H9 (cell line): ENCODE measurements at regions not wholly inside any gene's neighbourhood (a gene's known extent, or its start where the extent isn't known, plus 50 kb on each side); places are given as distances from the start of the nearest gene placed in this dataset.

Experiments
- DNase-seq: peaks from one replicate; pipeline ENCODE4 v3.0.0-alpha.2; 2017
- H2AFZ ChIP-seq: one replicate; pipeline ENCODE4 v1.6.1; 2013; ENCODE audit warnings: mild to moderate bottlenecking, low read length, control low read depth, moderate library complexity
- H2AK5ac ChIP-seq: 2 replicates; pipeline ENCODE4 v1.6.1; 2013; ENCODE audit warnings: low read length, control low read depth, mixed read lengths; ENCODE audit not compliant: insufficient read length
- H2BK120ac ChIP-seq: one replicate; pipeline ENCODE4 v1.6.1; 2013; ENCODE audit warnings: low read depth, mild to moderate bottlenecking, low read length, control low read depth, inconsistent platforms; ENCODE audit not compliant: poor library complexity, severe bottlenecking
- H2BK12ac ChIP-seq: 2 replicates; pipeline ENCODE4 v1.6.1; 2013; ENCODE audit warnings: low read length, control low read depth, mixed read lengths, low read depth; ENCODE audit not compliant: insufficient read length
- H2BK15ac ChIP-seq: 2 replicates; pipeline ENCODE4 v1.6.1; 2013; ENCODE audit warnings: low read depth, low read length, control low read depth
- H2BK20ac ChIP-seq: one replicate; pipeline ENCODE4 v1.6.1; 2013; ENCODE audit warnings: low read depth, mild to moderate bottlenecking, low read length, control low read depth, inconsistent platforms; ENCODE audit not compliant: poor library complexity, severe bottlenecking
- H2BK5ac ChIP-seq: 2 replicates; pipeline ENCODE4 v1.6.1; 2013; ENCODE audit warnings: low read length, control low read depth, mixed read lengths; ENCODE audit not compliant: insufficient read length
- H3K14ac ChIP-seq: 2 replicates; pipeline ENCODE4 v1.6.1; 2013; ENCODE audit warnings: low read length, control low read depth; ENCODE audit not compliant: insufficient read depth
- H3K18ac ChIP-seq: 2 replicates; pipeline ENCODE4 v1.6.1; 2013; ENCODE audit warnings: low read depth, mild to moderate bottlenecking, mixed read lengths, low read length, control low read depth; ENCODE audit not compliant: insufficient read length
- H3K23ac ChIP-seq: 2 replicates; pipeline ENCODE4 v1.6.1; 2013; ENCODE audit warnings: low read length, control low read depth, mixed read lengths, low read depth; ENCODE audit not compliant: insufficient read length
- H3K23me2 ChIP-seq: 2 replicates; pipeline ENCODE4 v1.6.1; 2013; ENCODE audit warnings: low read depth, mild to moderate bottlenecking, mixed read lengths, low read length, control low read depth; ENCODE audit not compliant: insufficient read length, poor library complexity, severe bottlenecking
- H3K27ac ChIP-seq: 2 replicates; pipeline ENCODE4 v1.5.1; 2013; ENCODE audit warnings: low read length, control low read depth, mixed read lengths, low read depth; ENCODE audit not compliant: insufficient read length
- H3K27me3 ChIP-seq: 2 replicates; pipeline ENCODE4 v1.6.1; 2013; ENCODE audit warnings: low read length, control low read depth, inconsistent platforms; ENCODE audit not compliant: insufficient read depth
- H3K4ac ChIP-seq: 2 replicates; pipeline ENCODE4 v1.6.1; 2013; ENCODE audit warnings: low read depth, mild to moderate bottlenecking, control low read depth, inconsistent platforms, low read length, moderate library complexity
- H3K4me1 ChIP-seq: 2 replicates; pipeline ENCODE4 v1.6.1; 2013; ENCODE audit warnings: low read length, control low read depth, inconsistent platforms; ENCODE audit not compliant: insufficient read depth
- H3K4me2 ChIP-seq: 2 replicates; pipeline ENCODE4 v1.6.1; 2013; ENCODE audit warnings: low read length, control low read depth, mixed read lengths; ENCODE audit not compliant: insufficient read length, insufficient read depth
- H3K56ac ChIP-seq: 2 replicates; pipeline ENCODE4 v1.6.1; 2013; ENCODE audit warnings: low read depth, mild to moderate bottlenecking, mixed read lengths, low read length, control low read depth; ENCODE audit not compliant: insufficient read length
- H3K79me1 ChIP-seq: 2 replicates; pipeline ENCODE4 v1.6.1; 2013; ENCODE audit warnings: low read depth, mild to moderate bottlenecking, moderate library complexity, low read length, control low read depth, inconsistent platforms; ENCODE audit not compliant: insufficient read depth, poor library complexity, severe bottlenecking
- H3K79me2 ChIP-seq: 2 replicates; pipeline ENCODE4 v1.6.1; 2013; ENCODE audit warnings: low read length, control low read depth, inconsistent platforms; ENCODE audit not compliant: insufficient read depth
- H3K9ac ChIP-seq: 2 replicates; pipeline ENCODE4 v1.6.1; 2013; ENCODE audit warnings: low read length, control low read depth, mixed read lengths; ENCODE audit not compliant: insufficient read length; ENCODE audit errors: extremely low read depth
- H3K9me3 ChIP-seq: one replicate; pipeline ENCODE4 v1.6.1; 2013; ENCODE audit warnings: low read depth, low read length, inconsistent platforms; ENCODE audit not compliant: control insufficient read depth
- H3T11ph ChIP-seq: one replicate; pipeline ENCODE4 v1.6.1; 2013; ENCODE audit warnings: mild to moderate bottlenecking, low read length, control low read depth, inconsistent platforms
- H4K20me1 ChIP-seq: one replicate; pipeline ENCODE4 v1.6.1; 2013; ENCODE audit not compliant: control insufficient read depth, insufficient read length, insufficient read depth
- H4K5ac ChIP-seq: 2 replicates; pipeline ENCODE4 v1.6.1; 2013; ENCODE audit warnings: low read depth, mild to moderate bottlenecking, mixed read lengths, low read length, control low read depth; ENCODE audit not compliant: insufficient read length
- H4K8ac ChIP-seq: replicated peaks from 2 replicates; pipeline ENCODE4 v1.6.1; 2013; ENCODE audit warnings: low read length, control low read depth, mixed read lengths, low read depth; ENCODE audit not compliant: insufficient read length
- H4K91ac ChIP-seq: 2 replicates; pipeline ENCODE4 v1.6.1; 2013; ENCODE audit warnings: low read depth, mild to moderate bottlenecking, moderate library complexity, mixed read lengths, low read length, control low read depth; ENCODE audit not compliant: insufficient read length
- H3K27ac Mint-ChIP-seq, 3 experiments: 2 replicates in 2 of 3; 3 replicates in 1 of 3; pipeline ENCODE4 v1.8.0; 2020 to 2021; ENCODE audit warnings: mixed read lengths in 3 of 3, mild to moderate bottlenecking in 1 of 3, moderate library complexity in 1 of 3
- H3K27me3 Mint-ChIP-seq: 2 replicates; pipeline ENCODE4 v1.8.0; 2021; ENCODE audit warnings: low read depth, mild to moderate bottlenecking, moderate library complexity, mixed read lengths
- H3K36me3 Mint-ChIP-seq, 3 experiments: 2 replicates in 2 of 3; 3 replicates in 1 of 3; pipeline ENCODE4 v1.8.0; 2020 to 2021; ENCODE audit warnings: low read depth in 3 of 3, mixed read lengths in 3 of 3; ENCODE audit not compliant: insufficient read depth in 1 of 3
- H3K4me1 Mint-ChIP-seq, 2 experiments: 2 replicates each; pipeline ENCODE4 v1.8.0; 2020; ENCODE audit warnings: mixed read lengths in 2 of 2
- H3K4me3 Mint-ChIP-seq, 2 experiments: 2 replicates in 1 of 2; 3 replicates in 1 of 2; pipeline ENCODE4 v1.8.0; 2020 to 2021; ENCODE audit warnings: mild to moderate bottlenecking in 2 of 2, mixed read lengths in 2 of 2, moderate library complexity in 1 of 2
- H3K9me3 Mint-ChIP-seq, 2 experiments: 2 replicates in 1 of 2; 3 replicates in 1 of 2; pipeline ENCODE4 v1.8.0; 2020; ENCODE audit warnings: mild to moderate bottlenecking in 2 of 2, mixed read lengths in 2 of 2, moderate library complexity in 1 of 2
- CTCF ChIP-seq: fragments of 200-600 bp; sonication (generic); conservative IDR thresholded peaks from 3 replicates; pipeline ENCODE4 v1.8.0; 2021; ENCODE audit warnings: antibody characterized with exemption, mild to moderate bottlenecking
- WGBS: extraction: QIAGEN DNeasy Blood & Tissue Kit; methylation state at CpG from one replicate; pipeline ENCODE4 v1.1.7; 2013; ENCODE audit warnings: missing lambda C conversion rate, low lambda C conversion rate, mixed read lengths; ENCODE audit not compliant: insufficient read length; ENCODE audit errors: extremely low coverage; 5-methylcytosine and 5-hydroxymethylcytosine counted together

- no peak overlapping the region for H3K27ac Mint-ChIP-seq
- Histone ChIP-seq H4K20me1 (no peaks in the 10 kb centered on the region), H3K23me2 (no peaks in the 10 kb centered on the region), H2BK5ac (no peak overlapping the region), H3K79me1 (no peaks in the 10 kb centered on the region), H4K8ac (no peak overlapping the region), H3K14ac (no peak overlapping the region), H3K4me1 (no peaks in the 10 kb centered on the region), H2AK5ac (no peak overlapping the region), H2BK12ac (no peak overlapping the region), H3K4ac (no peak overlapping the region), H4K91ac (no peak overlapping the region), H2AFZ (no peak overlapping the region), H3K56ac (no peak overlapping the region), H2BK20ac (no peak overlapping the region), H3K9me3 (no peaks in the 10 kb centered on the region), H3K27ac (no peak overlapping the region), H3K4me2 (no peak overlapping the region), H3K79me2 (no peaks in the 10 kb centered on the region), H3K27me3 (no peaks in the 10 kb centered on the region), H2BK15ac (no peak overlapping the region), H3K9ac (no peak overlapping the region), H3T11ph (no peak overlapping the region), H2BK120ac (no peak overlapping the region), H4K5ac (no peak overlapping the region), H3K23ac (no peak overlapping the region), H3K18ac (no peak overlapping the region)
- TF ChIP-seq CTCF: no peak
- no peak overlapping the region for H3K4me3 Mint-ChIP-seq
- H3K4me1 Mint-ChIP-seq: peaks cover 0 to 4% of the 10 kb centered on the region in 2 experiments; a peak in 2 of 4 replicates
- no CpG with 5 or more reads among the region's 23 CpGs for WGBS
- peaks cover 6 to 8% of the 10 kb centered on the region in 2 experiments; a peak in 4 of 5 replicates for H3K9me3 Mint-ChIP-seq
- peaks cover 7% of the 10 kb centered on the region for H3K27me3 Mint-ChIP-seq
- H3K36me3 Mint-ChIP-seq: peaks cover 0 to 14% (median 1%) of the 10 kb centered on the region in 3 experiments; a peak in 3 of 7 replicates
- no peak for DNase-seq
These were observed 239.3 kb downstream of the CRLF2 start for GRCh38 chrX:973010-973632.
